ENCODE measurements at regions not wholly inside any gene's neighbourhood (a gene's known extent, or its start where the extent isn't known, plus 50 kb on each side); places are given as distances from the start of the nearest gene placed in this dataset.

DNA sequence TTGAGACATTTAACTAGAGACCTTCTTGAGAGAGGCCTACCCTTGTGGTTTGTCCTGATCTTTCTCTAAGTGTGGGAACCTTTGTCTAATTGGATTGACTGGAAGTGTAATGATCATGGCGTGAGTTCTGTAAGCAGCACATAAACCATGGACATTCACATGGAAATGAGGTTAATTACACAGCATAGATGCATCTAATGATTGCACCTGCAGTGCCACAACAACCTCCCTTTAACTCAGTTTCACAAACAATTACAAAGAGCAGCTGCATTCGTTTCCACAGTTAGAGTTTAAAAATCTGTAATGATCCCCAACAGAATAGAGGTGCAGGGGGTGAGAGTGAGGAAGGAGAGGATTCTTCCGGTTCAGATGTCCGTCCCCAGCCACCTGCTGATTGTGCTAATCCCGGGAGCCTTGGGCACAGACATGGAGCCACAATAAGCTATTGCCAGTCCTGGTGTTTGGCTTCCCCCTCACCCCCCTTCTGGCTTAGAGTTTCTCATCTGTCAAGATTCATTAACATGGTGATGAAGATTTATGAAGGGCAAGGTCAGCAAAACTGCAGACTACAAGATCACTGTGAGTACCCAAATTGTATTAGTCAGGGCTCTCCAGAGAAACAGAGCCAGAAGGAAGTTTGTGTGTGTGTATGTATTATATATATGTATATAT is 659.2 kb upstream of the SOX9 start:
- ChIA-PET CTCF (interaction anchor here (0.7 kb wide), 1 partner anchor 132 kb away, joined by 5 read pairs; no protein-coding TSS in a partner anchor), POLR2A (no interaction called here)
- no peak overlapping the region for H3K4me3 ChIP-seq (ENCODE audit: low read depth in 2 of 2, low read length in 2 of 2)
- in situ Hi-C loops (cut with HindIII; ENCODE audit: low pct_unique_long_range_greater_than_20kb, low sequenced_read_pairs) (no loop called here), intact Hi-C loops (cut with micrococcal nuclease; ENCODE audit: unreplicated experiment) (loop anchor here (10.0 kb wide), 1 partner anchor 347 kb away; no protein-coding TSS in a partner anchor)
- no peaks in the 10 kb centered on the region for H3K4me1 ChIP-seq (ENCODE audit: control insufficient read depth, insufficient read depth, low read length)
- H3K27ac ChIP-seq (ENCODE audit: low read length) = no peak overlapping the region
- no peaks in the 10 kb centered on the region for H3K36me3 ChIP-seq (ENCODE audit: control insufficient read depth, insufficient read depth, low read length)
- DNase-seq (ENCODE audit: low read depth, low spot score) = no peak
- no peaks in the 10 kb centered on the region for H3K27me3 ChIP-seq (ENCODE audit: control insufficient read depth, insufficient read depth, low read length)
- BruUV-seq (replicated peaks) = no TSS peak
- no peak for ATAC-seq
- no peak for TF ChIP-seq SIN3A (IDR thresholded peaks at IDR 0.05; ENCODE audit: borderline replicate concordance, insufficient read depth, low read depth, low read length)
- TF ChIP-seq, protein P1, sequence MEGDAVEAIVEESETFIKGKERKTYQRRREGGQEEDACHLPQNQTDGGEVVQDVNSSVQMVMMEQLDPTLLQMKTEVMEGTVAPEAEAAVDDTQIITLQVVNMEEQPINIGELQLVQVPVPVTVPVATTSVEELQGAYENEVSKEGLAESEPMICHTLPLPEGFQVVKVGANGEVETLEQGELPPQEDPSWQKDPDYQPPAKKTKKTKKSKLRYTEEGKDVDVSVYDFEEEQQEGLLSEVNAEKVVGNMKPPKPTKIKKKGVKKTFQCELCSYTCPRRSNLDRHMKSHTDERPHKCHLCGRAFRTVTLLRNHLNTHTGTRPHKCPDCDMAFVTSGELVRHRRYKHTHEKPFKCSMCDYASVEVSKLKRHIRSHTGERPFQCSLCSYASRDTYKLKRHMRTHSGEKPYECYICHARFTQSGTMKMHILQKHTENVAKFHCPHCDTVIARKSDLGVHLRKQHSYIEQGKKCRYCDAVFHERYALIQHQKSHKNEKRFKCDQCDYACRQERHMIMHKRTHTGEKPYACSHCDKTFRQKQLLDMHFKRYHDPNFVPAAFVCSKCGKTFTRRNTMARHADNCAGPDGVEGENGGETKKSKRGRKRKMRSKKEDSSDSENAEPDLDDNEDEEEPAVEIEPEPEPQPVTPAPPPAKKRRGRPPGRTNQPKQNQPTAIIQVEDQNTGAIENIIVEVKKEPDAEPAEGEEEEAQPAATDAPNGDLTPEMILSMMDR (IDR thresholded peaks at IDR 0.05) = no peak
- no peak for TF ChIP-seq REST (IDR thresholded peaks at IDR 0.05; ENCODE audit: insufficient read depth in 1 of 2, low read depth in 2 of 2, low read length in 1 of 2)
- no peak for TF ChIP-seq POLR2AphosphoS5 (IDR thresholded peaks at IDR 0.05; ENCODE audit: low read depth, low read length)
- TF ChIP-seq TCF7L2 (IDR thresholded peaks at IDR 0.05; ENCODE audit: low read depth, low read length) = no peak
- H3K9me3 ChIP-seq (ENCODE audit: control insufficient read depth, insufficient read depth, low read depth, low read length) = no peaks in the 10 kb centered on the region

- DNase-seq (ENCODE audit: low read depth, low spot score) (no peak), ATAC-seq (no peak)
- intact Hi-C loops (cut with micrococcal nuclease; ENCODE audit: unreplicated experiment) = loop anchor here (10.0 kb wide), 1 partner anchor 349 kb away; no protein-coding TSS in a partner anchor
- Histone ChIP-seq H3K4me1 (ENCODE audit: control insufficient read depth, insufficient read depth, low read length) (no peaks in the 10 kb centered on the region), H3K4me3 (ENCODE audit: low read depth in 2 of 2, low read length in 2 of 2) (no peak overlapping the region), H3K9me3 (ENCODE audit: control insufficient read depth, insufficient read depth, low read depth, low read length) (no peaks in the 10 kb centered on the region), H3K27me3 (ENCODE audit: control insufficient read depth, insufficient read depth, low read length) (no peaks in the 10 kb centered on the region), H3K27ac (ENCODE audit: low read length) (no peak overlapping the region), H3K36me3 (ENCODE audit: control insufficient read depth, insufficient read depth, low read length) (no peaks in the 10 kb centered on the region)
- in situ Hi-C loops (cut with HindIII; ENCODE audit: low pct_unique_long_range_greater_than_20kb, low sequenced_read_pairs) = no loop called here
- CTCF ChIA-PET = no interaction called here
- TF ChIP-seq SIN3A (IDR thresholded peaks at IDR 0.05; ENCODE audit: borderline replicate concordance, insufficient read depth, low read depth, low read length) = no peak
- TF ChIP-seq REST (IDR thresholded peaks at IDR 0.05; ENCODE audit: insufficient read depth in 1 of 2, low read depth in 2 of 2, low read length in 1 of 2) = no peak
- no peak for TF ChIP-seq POLR2AphosphoS5 (IDR thresholded peaks at IDR 0.05; ENCODE audit: low read depth, low read length)
- TF ChIP-seq TCF7L2 (IDR thresholded peaks at IDR 0.05; ENCODE audit: low read depth, low read length) = no peak
- TF ChIP-seq, protein P1 (IDR thresholded peaks at IDR 0.05) = no peak
- POLR2A ChIA-PET = no interaction called here
- no TSS peak for BruUV-seq (replicated peaks)
Observed at GRCh38 chr17:71464241-71464640, 656.6 kb upstream of the SOX9 start.

All from Panc1 (cell line).